Activated CD8-positive, alpha-beta memory T cell treated with anti-CD3 and anti-CD28 coated beads for 1 hour (primary cell): ENCODE measurements at regions not wholly inside any gene's neighbourhood (a gene's known extent, or its start where the extent isn't known, plus 50 kb on each side); places are given as distances from the start of the nearest gene placed in this dataset.
"Not testable (repeated sequence)": the region's sequence is repeated elsewhere in the genome, so short reads cannot be mapped to it uniquely, and the experiment has no call there.

Experiments
- DNase-seq, 2 donors: peaks; one replicate each; pipeline ENCODE4 v3.0.0-alpha.2; 2020; ENCODE audit warnings: low read depth in 1 of 2; ENCODE audit errors: extremely low read depth in 1 of 2

DNA sequence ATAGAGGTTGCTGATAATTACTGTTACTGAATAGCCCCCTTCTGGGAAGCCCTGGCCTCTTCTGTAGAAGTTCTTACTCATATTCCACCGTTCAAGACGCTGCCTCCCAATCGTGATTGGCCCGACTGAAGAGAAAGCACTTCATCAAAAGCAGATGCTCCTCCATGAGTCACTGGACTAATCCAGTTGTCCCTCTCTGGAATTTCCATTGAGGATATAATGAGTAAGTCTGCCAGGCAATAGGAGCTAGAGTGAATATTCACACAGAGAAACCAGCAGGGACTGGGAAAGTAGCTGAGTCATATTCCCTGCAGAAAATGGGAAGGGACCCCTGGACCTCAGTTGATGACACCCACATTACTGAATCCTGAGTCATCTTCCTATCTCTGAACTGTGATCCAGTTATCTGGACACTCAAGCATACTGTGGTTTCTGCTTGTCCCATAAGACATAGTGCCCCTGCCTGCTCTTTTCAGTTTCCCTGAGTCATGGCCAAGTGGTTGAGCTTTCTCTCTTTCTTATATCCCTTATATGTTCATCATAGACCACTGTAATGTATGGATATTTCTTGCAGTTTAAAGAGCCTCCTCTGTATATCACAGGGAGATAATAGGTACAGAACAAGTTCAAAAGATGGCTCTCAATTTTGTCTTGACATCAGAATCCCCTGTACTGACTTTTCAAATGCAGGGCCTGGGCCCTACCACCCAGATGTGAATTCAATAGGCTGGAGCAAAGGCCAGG is 151.2 kb upstream of the CDIN1 start:
- no peak for DNase-seq

DNA sequence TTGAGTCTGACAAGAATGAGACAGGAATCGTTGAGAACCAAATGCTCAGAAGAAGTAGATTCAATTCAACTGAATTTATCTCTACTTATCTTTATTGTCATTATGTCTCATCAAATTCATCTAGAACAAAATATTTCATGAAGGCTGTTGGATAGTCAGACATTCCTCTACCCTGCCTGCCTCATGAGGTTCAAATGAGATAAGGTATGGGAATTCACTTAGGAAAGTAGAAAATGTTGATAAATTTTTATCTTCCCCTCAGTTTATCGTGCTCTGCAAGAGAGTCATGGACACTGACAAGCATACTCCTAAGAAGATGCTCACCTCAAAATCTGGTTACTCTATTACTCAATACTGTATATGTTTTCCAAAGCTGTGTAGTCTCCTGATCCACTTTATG is 149.7 kb upstream of the CDIN1 start:
- no peak for DNase-seq

- DNase-seq, result no peak
Measured at GRCh38 chr15:36430280-36430679, 149.1 kb upstream of the CDIN1 start.

GRCh38 chr15:36430726-36431265 is 148.6 kb upstream of the CDIN1 start:
- DNase-seq, result no peak

- no peak for DNase-seq
Measured at GRCh38 chr15:36432161-36432560, 147.3 kb upstream of the CDIN1 start.

DNA sequence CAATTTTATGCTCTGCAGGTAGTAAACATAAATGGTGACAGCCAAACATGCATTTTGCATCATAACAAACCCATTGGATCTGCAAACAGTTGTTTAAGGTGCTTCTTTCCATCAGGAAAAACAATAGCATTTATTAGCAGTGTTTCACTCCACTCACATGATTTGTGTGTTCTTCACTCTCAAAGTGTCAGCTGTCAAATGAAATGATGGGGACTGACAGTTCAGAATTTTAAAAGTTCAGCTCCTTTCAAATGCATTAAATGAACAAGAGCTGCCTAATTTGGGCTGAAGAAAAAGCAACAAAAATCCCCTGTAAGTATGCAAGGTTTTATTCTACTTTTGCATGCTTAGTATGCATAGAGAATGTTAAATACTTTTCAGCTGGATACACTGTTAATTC is 145.2 kb upstream of the CDIN1 start:
- DNase-seq, result no peak

DNA sequence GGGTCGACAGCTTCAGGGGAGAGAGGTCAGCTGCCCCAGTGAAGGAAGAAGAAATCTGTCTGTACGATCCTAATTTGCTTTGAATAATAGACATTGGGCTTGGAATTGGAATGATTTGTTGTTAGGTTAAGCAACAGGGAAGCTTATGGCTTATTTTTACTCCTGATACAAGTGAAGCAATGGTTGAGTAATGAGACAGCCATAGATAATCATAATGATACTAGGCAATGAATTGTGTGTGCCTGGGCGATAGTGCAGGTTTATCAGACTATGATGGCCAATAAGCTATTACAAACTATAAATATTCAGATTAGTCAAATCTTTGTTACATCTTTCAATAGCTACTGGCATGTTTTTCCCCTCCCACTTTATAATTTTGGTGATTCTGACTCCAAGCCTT is 140.9 kb upstream of the CDIN1 start:
- DNase-seq, result no peak

- no peak for DNase-seq
Measured at GRCh38 chr15:36447373-36447772, 132.1 kb upstream of the CDIN1 start.

DNA sequence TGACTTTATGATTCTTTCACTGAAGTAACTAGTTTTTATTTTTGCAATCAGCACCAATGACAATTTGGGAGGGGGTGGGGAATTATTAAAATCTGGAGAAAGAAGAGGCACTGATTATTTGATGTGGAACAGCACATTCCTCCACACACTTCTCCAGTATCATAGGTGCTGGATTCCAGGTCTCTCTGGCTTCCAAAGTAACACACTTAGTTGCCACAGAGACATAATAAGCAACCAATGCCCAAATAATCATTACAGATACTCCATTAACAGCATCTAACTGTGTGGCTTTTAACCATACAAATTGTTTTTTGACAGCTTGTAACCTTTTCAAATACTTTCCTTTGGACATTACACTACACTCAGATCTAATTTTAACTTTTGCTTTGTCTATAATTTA is 131.0 kb upstream of the CDIN1 start:
- DNase-seq, result no peak

- DNase-seq, result no peak
Measured at GRCh38 chr15:36449084-36449661, 130.3 kb upstream of the CDIN1 start.

DNA sequence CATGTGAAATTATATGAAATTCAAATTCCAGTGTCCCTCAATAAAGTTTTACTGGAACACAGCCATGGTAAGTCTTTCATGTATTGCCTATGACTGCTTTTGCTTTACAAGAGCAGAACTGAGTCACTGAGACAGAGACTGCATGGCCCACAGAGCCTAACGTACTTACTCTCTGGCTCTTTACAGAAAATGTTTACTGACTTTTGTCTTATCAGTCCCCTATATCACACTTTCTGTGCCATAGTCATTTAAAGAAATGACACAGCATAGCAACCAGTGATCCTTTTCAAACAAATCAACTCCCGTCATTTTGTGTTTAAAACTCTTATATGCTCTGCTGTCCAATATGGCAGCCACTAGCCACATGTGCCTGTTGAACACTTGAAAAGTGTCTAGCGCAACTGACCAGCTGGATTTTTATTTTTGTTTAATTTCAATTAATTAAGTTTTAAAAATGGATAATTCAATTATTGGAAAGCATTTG is 129.7 kb upstream of the CDIN1 start:
- no peak for DNase-seq

DNA sequence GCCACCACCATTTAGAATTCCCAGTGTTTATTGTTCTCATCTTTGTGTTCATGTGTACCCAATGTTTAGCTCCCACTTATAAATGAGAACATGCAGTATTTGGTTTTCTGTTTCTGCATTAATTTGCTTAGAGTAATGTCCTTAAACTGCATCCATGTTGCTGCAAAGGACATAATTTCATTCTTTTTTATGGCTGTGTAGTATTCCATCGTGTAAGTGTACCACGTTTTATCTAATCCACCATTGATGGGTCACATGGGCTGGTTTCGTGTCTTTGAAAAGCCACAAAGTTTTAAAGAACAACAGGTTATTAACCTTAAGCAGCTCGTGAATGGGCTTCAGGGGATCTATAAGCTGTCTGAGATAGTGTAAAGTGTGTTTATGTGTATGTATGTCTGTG is 125.2 kb upstream of the CDIN1 start:
- not testable (repeated sequence) for DNase-seq

DNA sequence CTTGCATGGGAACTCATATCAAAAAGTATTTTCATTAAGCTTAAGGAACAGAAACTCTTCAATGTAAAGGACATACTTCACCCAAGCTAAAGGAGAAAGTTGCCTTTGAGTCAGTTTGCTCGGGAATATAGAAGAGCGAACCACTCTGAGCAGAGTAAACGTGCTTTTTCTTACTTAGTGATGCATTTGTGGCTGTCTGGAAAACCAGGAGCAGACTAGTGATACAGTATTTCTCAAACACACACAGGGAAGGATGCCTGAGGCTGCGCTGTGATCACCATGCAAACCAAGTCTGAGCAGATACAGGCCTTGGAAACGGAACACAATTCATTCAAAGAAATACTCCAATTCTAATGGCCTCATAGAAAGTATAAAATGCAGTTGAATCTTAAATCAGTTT is 121.0 kb upstream of the CDIN1 start:
- no peak for DNase-seq

DNA sequence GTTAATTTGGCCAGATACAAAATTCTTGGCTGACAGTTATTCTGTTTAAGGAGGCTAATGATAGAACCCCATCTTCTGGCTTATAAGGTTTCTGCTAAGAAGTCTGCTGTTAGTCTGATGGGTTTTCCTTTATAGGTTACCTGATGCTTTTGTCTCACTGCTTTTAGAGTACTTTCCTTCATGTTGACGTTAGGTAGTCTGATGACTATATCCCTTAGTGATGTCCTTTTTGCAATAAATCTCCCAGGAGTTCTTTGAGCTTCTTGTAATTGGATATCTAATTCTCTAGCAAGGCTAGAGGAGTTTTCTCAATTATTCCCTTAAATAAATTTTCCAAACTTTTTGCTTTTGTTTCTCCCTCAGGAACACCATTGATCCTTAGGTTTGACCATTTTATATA is 114.1 kb upstream of the CDIN1 start:
- no peak for DNase-seq

DNA sequence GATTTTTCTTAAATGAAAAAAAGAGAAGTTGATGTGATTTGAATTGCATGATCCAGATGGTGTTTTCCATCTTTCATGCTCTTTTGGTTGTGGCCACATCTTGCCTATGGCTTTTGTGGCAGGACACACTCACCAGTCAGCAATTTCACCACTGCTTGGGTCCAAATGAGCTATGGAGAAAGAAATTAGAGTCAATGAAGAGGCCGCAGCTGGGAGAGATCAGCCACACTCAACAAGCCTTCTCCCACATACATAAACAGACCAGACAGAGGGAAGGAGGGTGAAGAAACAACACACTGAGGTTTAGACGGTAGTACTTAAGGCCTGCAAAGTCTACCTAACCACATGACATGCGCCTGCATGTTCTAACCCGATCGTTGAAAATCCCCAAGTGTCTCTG is 110.7 kb upstream of the CDIN1 start:
- DNase-seq, result no peak

DNA sequence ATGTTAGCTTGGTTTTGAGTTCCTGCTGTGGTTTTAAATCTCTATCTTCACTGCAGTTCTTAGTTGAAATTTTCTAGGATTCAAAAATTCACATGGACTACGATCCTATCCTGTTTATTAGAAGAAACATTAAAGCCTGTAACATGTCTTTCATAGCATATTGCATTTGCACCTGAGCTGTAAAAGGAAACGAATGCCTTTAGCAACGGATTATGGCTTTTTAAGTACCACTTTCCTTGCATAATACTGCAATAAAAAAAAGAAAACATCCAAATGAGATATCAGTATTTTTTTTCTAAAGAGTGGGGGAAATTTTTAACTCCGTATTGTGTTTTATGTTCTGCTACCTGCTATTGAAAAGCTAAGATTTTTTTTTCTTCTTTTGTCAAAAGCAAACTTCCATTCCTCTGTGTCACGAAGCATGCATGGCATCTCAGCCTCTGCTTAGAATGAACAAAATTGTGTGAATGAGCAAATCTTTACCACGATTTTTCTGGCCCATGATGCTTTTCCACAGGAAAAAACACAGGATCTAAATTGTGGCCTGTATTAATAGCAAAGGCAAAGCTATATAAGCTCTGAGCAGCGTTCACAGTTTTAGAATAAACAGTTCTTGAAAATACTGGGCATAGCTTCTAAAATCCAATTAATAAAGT is 110.0 kb upstream of the CDIN1 start:
- no peak for DNase-seq

DNA sequence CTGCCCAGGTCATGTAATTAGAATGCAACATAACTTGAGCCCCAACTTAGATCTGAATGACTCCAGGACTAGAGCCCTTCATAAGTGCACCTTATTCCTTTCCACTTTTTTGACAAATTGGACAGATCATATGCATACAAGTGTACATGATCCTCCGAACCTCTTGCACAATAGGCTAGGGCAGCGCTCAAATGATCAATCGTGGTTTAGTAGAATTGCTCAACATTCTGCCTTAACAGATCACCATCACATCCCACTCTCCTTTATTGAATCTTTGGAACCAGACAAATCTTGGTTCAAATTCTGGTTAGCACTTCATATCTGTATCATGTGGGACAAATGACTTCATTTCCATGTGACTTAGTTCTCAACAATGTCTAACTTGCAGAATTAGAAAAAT is 106.8 kb upstream of the CDIN1 start:
- DNase-seq, result no peak

GRCh38 chr15:36478561-36478960 is 100.9 kb upstream of the CDIN1 start:
- no peak for DNase-seq

DNA sequence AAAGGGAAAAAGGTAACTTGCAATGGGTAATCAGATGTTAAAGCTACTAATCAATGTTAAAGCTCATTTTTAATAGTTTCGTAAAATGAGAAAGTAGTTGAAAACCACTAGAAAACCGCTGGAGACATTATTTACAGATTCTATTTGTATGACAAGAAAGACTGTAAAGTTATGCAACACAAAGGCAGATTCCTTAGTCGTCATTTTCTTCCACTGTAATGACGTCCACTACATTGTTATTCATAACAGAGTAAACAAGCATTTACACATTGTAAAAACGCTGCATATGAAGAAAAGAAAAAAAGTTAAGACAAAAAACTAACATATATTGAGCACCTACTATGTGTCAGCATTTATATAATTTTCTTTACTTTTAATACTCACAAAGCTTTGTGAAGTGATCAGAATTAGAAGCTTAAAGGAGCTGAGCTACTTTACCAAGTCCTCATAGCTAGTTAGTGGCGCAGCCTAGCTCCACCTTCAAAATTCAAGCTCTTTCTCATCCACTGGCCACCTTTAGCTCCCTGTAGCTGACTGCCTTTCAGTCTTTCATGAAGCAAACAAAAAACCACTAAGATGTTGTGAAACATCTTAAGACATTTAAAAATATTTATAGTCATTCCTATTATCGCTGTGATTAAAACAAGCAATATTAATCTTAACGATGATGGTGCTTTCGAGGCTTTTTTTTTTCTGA is 100.1 kb upstream of the CDIN1 start:
- no peak for DNase-seq

DNA sequence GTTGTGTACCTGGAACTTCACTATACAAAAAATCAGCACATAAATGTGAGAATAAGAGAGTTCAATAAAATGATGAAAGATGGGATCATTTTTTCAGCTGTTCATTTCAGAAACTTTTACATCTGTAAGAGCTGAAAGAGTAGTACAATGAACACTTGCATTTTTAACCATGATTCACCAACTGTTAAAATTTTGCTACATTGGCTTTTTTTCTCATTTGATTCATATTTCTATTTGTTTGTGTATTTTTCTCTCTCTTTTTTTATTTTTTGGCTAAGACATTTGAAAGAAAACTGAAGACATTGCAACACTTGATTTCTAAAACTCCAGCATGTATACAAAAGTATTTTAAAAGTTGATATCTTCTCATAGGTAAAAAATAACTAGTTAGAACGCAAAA is 98.3 kb upstream of the CDIN1 start:
- no peak for DNase-seq

- DNase-seq, result no peak
Measured at GRCh38 chr15:36483409-36483808, 96.0 kb upstream of the CDIN1 start.
